NCI-H524 (cell line): ENCODE measurements at regions not wholly inside any gene's neighbourhood (a gene's known extent, or its start where the extent isn't known, plus 50 kb on each side); places are given as distances from the start of the nearest gene placed in this dataset.

ENCODE experiments used
- DNase-seq, 2 experiments: peaks; one replicate each; lab custom pipeline; 2025; lab: John Stamatoyannopoulos, UW

DNA sequence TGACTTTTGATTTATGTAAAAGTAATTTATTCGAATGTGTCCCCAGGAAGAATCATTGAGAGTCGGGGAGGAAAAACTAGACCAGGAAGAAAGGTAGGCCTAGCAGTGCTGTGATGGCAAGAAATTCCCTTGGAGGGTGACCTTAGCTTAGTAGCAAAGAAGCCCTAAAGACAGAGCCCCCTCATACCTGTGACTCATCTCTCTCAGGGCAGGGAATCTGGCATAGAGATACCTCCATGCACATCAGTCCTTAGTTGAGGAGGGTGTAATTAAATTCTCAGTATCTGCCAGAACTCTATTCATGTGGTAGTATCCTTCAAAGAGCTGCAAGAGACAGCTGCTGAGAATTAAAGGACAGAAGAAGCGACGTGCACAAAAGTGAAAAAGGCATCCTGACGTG, 360.3 kb downstream of the FBXO15 start:
- no peak for DNase-seq

DNA sequence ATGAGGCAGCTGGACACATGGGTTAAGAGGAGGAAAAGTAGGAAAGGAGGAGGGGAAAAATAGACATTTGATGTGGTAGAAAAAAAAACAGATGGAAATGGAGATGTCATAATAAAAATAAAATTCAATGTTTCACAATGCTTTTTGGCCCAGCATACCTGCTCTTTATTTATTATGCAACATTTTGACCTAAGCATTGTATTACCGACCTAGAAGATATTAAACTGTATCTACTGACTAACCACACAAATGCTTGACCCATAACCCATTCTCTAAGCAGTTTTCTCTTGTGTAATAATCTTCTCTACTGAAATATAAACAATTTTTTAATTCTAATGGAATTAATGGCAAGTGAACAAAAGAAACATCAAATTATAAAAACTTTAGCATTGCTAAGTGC, 362.3 kb downstream of the FBXO15 start:
- no peak for DNase-seq

- no peak for DNase-seq
Measured at GRCh38 chr18:73784853-73785252, 362.8 kb downstream of the FBXO15 start.

DNA sequence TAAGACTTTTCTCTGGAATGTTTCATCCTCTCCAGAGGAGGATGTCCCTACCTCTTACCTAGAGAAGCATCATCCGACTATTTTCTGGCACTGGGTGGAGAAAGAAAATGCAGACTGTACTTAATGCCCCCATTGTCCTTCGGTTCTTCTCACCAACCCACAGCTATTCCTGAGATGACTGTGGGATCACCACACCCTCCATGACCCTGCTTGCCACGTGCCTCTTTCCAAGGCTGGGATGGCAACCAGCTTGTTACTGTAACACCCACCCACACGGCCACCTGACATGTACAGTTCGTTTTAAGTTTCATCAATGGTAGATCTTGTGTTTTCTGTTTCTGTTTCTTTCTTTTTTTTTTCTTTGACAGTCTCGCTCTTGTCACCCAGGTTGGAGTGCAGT, 365.2 kb downstream of the FBXO15 start:
- DNase-seq = no peak

DNA sequence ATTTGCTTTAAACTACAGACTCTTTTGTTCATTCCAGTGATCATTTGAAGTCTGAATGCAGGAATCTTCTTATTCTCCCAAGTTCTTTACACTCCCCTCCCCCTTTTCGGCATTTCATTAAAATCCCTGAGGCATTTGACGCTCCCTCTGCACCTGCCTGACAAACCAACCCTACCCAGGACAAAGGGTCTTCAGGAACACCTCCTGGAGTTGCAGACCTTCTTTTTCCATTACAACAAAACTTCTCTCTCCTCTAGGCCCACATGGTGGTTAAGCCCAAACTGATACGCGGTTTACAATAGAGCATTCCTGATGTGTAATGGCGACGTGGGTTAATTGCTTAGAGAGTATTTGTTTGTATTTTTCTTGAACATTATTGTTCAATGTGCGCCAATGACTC, 367.4 kb downstream of the FBXO15 start:
- DNase-seq = no peak

DNA sequence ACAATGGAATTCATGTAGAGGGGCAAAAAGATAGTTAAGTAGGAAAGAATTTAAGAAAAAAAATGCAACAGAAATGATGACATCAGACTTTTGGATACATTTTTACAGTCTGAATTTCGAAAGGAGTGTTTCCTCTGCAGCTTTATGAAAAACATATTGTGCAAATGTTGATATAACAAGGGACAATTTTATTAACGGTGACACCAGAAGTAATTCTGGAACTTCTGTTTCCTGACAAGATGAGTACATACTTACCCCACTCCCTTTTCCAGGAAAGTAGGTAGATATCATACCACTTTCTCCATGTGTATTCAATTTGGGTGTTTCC, 369.6 kb downstream of the FBXO15 start:
- no peak for DNase-seq

DNA sequence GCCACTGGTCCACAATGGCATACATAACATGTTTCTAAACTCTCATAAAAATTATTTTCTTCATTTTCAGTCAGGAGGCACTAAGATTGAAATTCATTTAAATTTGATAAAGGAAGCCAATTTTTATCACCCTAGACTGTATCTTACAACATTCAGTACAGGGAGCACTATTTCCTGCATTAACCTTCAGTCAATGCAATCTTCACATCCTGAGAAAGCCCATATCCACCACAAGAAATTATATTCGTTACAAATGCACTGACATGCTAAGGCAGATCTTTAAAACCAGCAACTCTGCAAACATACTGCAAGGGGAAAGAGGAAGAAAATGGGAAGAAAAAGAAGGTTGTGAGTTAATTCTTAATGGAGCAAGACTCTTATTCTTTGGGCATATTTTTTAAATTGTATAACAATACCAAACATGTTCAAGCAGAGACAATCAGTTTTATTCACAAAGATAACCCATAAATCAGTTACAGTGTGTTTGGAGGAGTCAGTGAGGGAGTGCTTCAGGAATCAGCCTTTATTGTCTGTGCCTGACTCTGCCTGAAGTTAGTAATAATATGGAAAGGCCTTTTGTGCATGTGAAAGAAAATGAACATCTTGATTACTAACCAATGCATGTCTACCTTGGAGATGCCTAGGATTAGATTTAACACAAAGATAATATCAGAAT, 370.1 kb downstream of the FBXO15 start:
- no peak for DNase-seq

DNA sequence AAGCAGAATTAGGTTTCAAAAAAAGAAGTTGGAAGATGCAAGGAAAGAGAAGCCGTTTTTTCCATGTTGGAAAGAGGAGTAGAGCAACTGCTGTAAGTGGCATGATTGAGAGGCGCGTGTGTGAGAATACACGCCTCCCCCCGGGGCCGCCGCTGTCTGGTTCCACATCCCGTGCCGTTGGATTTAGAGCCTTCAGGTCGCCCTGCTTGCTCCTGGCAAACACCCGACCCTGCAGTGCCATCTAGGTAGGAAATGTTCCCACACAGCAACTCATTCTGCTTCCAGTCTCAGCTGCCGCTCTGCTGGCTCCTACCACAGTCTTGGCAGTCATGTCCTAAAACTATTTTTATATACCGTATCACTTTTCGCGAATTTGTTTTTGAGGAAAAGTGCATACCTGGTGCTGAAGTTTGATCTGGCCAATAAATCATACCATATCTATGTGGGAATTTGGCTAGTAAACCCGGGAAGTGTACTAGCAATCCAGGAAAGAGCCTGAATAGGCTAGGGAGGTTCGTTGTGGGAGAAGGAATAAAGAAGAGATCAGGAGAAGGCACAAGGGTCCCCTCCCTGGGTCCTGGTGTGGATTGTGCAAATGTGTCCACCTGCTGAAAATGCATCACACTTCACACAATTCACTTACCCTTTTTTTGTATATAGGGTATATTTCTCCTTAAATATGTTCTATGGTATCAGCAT, 372.7 kb downstream of the FBXO15 start:
- peak; percentile 52 to 80 for DNase-seq

DNA sequence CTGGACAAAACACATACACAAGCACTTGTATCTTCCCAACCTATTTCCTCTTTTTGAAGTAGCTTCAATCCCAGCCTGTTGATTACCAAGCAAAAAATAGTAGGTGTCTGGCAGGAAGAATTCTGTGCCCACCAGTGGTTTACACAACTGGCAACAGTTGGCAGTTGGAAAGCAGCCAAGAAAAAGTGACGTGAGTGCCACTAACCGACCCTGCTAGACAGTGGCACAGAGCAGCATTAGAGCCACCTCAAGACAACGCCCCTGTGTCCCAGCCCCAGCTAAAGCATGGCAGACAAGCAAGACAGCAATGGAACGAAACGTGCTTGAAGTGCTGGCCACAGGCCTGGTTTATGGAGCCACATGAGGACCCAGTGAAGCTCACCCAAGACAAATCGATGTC, 379.6 kb downstream of the FBXO15 start:
- no peak for DNase-seq

GRCh38 chr18:73766910-73767515, 380.6 kb downstream of the FBXO15 start:
- DNase-seq = no peak

DNA sequence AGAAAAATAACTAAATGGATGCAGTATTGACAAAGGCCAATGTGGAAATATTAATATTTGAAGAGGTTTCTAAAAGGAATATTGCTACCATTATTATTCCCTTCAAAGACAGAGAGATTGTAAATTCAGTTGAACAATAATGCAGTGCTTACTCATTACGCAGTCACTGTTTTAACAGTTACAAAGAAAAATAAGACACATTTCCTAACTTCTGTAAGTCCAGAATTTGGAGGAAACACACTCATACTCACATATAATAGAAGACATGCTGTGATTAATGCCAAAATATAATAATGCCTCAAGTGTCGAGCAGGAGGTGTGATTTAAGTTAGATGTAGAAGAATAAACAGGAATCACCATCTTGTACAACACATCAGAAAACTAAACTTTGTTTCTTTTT, 389.2 kb downstream of the FBXO15 start:
- no peak for DNase-seq

GRCh38 chr18:73756256-73757091, 391.2 kb downstream of the FBXO15 start:
- no peak for DNase-seq

DNA sequence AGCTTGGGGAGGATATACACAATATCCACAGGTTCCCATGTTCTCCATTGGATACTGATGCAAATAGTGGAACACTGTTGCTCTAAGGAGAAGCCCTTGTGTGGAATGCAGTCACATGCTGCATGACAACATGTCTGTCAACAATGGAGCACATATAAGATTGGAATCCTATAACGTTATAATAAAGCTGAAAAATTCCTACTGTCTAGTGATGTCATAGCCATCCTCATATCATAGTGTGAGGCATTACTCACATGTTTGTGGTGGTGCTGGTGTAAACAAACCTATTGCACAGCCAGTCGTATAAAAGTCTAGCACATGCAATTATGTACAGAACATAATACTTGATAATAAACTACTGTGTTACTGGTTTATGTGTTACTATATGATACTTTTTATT, 394.7 kb downstream of the FBXO15 start:
- DNase-seq = no peak

DNA sequence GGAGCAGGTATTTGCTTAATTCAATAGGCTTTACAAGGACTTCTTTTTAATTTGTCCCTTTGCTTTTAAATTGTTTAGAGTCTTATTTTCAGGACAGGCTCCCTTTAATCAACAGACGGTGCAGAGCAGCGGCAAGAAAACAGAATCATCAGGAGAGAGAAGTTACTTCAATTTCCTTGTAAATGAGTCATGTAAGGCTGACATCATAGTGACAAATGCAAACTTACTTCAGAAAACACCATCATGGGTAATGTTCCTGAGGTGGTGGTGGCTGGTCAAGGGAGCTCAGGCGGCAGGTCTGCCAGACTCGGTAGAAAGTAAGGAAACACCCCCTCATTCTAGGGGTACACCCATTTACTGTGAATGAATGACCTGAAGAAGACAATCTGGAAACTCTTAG, 395.1 kb downstream of the FBXO15 start:
- DNase-seq = no peak

DNA sequence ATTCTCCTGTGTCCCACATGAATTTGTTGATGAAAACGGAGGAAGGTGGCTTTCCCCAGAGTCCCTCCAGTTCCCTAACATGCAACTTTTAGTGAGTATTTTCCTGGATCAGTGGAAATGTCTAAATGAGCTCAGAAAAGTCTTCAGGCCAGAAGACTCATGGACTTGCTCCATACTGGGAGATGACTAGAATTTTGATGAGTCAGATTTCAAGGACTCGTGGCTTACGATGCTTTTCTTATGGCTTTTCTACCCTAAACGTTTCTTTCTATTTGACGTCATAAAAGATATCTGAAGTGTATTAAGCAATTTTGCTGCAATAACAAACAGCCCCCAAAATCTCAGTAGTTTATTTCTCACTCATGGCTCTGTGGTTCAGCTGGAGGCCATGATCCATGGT, 397.6 kb downstream of the FBXO15 start:
- no peak for DNase-seq

DNA sequence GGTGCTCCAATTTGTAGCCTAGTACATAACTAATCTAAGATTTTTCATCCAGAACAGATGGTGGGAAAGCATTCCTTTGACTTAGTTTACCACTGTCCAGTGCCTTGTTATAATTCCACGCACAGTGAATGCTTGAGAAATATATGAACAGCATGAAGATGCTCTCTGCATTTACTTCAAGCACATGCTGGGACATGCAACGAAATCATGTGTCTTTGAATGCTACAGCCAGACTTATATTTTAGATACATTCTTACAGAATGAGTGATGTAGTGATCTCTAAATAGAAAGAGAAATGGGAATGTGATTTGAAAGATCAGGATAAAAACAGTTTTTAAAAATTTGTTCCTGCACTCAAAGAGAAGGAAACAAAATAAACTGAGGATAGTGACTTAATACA, 398.3 kb downstream of the FBXO15 start:
- no peak for DNase-seq

GRCh38 chr18:73748731-73749130, 398.9 kb downstream of the FBXO15 start:
- no peak for DNase-seq

GRCh38 chr18:73746101-73746500, 401.5 kb downstream of the FBXO15 start:
- DNase-seq = no peak

- DNase-seq = no peak
Measured at GRCh38 chr18:73742957-73743356, 404.7 kb downstream of the FBXO15 start.

DNA sequence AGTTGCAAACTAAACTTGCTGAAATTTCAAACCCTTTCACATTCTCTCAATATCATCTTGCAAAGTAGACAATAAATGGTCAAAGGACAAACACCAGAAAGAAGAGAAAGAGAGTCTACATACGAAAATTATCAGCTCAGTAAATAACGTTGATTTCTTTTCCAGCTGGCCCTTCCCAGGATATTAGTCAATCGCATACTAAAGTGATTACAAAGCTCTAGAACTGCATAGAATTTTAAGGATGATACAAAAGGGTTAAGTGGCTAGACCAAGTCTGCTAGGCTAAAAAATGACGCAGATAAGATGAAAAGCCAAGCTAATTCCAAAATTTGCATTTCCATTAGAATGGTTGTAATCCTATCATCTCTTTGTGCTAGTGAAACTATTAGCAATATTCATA, 405.7 kb downstream of the FBXO15 start:
- no peak for DNase-seq

DNA sequence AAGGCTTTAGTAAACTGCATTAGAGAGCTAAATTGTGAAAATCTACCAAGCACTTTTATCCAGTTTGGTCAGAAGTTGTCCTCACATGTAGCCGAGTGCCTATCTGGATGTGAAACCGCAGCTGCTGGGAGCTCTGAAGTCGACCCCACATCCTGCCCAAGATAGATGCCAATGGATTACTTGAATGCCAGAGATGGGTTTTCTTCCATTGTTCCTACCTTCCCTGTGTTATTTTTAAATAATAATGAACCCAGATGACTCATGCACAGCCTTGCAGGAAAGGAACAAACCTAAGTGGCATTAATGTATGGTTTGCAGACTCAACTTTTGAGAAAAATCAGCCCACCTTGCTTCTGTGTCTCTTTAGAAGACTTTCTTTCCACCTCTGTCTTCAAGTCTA, 408.5 kb downstream of the FBXO15 start:
- no peak for DNase-seq

DNA sequence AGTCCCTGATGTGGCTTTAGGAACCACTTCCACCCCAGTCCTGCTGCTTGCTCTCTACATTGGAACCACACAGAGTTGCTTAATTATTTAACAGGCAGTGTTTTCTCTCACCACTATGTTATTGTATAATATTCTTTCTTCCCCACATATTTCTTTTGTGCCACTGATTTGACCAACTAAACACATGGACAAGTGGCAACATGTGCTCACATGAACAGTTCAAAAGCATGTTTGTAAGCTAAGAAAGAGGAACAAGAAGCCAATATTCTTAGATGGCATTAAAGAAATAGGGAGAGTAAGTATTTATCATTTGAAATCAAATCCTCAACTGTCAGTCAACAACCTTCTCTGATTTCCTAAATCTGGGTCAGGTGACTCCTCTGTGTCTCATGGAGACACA, 409.6 kb downstream of the FBXO15 start:
- DNase-seq = no peak

DNA sequence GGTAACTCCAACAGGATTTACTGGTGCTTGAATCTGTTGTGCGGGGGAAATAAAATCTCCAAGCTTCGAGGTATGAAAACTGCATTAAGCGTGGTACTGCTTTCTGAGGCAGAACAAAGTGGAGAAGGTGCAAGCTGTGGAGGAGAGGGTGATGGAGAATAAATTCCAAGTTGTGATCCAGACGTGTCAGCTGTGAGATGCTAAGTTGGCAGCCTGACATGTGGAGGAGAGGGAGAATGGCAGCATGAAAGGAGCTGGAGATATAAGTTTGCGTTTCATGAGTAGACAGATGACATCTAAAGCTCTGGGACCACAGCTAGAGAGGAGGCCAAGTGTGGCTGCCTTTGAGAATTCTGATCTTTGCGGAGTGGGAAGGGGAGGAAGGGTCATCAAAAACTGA, 411.8 kb downstream of the FBXO15 start:
- no peak for DNase-seq
